Neuronal stem cell (in vitro differentiated cells): ENCODE measurements at regions not wholly inside any gene's neighbourhood (a gene's known extent, or its start where the extent isn't known, plus 50 kb on each side); places are given as distances from the start of the nearest gene placed in this dataset. TPM values are rescaled to one million over a fixed set of nuclear protein-coding genes. Genes with fewer than 3 reads are reported as not detected.

Source experiments
- small RNA-seq: library from polyadenylated mRNA; stranded (forward); fragments of <200 nt; extraction: miRNeasy Mini kit (QIAGEN cat#:217004); gene quantifications from one replicate; pipeline ENCODE3, GENCODE V24; 2013; ENCODE audit not compliant: insufficient read depth

Small RNAs in the stretch of these regions (small RNA-seq; reads per million reads assigned to genes)
- gene RNU6-381P: not detected
